Neuronal stem cell (in vitro differentiated cells): ENCODE measurements at regions not wholly inside any gene's neighbourhood (a gene's known extent, or its start where the extent isn't known, plus 50 kb on each side); places are given as distances from the start of the nearest gene placed in this dataset.

Experiments
- DNase-seq: peaks from one replicate; pipeline ENCODE4 v3.0.0-alpha.2; 2013; ENCODE audit warnings: low spot score
- H2AFZ ChIP-seq: one replicate; pipeline ENCODE4 v1.6.1; 2013; ENCODE audit warnings: mild to moderate bottlenecking, low read length, inconsistent platforms
- H2AK5ac ChIP-seq: 2 replicates; pipeline ENCODE4 v1.6.1; 2013; ENCODE audit warnings: low read depth, mild to moderate bottlenecking, inconsistent platforms, low read length, moderate library complexity, mixed read lengths
- H2BK120ac ChIP-seq: 2 replicates; pipeline ENCODE4 v1.6.1; 2013; ENCODE audit warnings: low read depth, mild to moderate bottlenecking, inconsistent platforms, low read length, moderate library complexity, mixed read lengths
- H2BK12ac ChIP-seq: one replicate; pipeline ENCODE4 v1.6.1; 2013; ENCODE audit warnings: low read length, inconsistent platforms
- H2BK15ac ChIP-seq: 2 replicates; pipeline ENCODE4 v1.6.1; 2013; ENCODE audit warnings: mild to moderate bottlenecking, low read length, inconsistent platforms, mixed read lengths
- H2BK5ac ChIP-seq: one replicate; pipeline ENCODE4 v1.6.1; 2013; ENCODE audit warnings: inconsistent platforms, mild to moderate bottlenecking, low read length, moderate library complexity
- H3K14ac ChIP-seq: one replicate; pipeline ENCODE4 v1.6.1; 2013; ENCODE audit warnings: low read length, inconsistent platforms
- H3K18ac ChIP-seq: 2 replicates; pipeline ENCODE4 v1.6.1; 2013; ENCODE audit warnings: low read length, inconsistent platforms
- H3K23ac ChIP-seq: 2 replicates; pipeline ENCODE4 v1.6.1; 2013; ENCODE audit warnings: low read depth, mild to moderate bottlenecking, mixed read lengths, low read length, inconsistent platforms; ENCODE audit not compliant: poor library complexity
- H3K27ac ChIP-seq: replicated peaks from 3 replicates; pipeline ENCODE4 v1.5.1; 2013; ENCODE audit warnings: low read length, inconsistent platforms
- H3K27me3 ChIP-seq, 3 experiments: 2 replicates each; pipeline ENCODE4 v1.6.1; 2013; ENCODE audit warnings: low read length in 3 of 3, mild to moderate bottlenecking in 2 of 3, inconsistent platforms in 1 of 3, low read depth in 1 of 3, mixed read lengths in 1 of 3, moderate library complexity in 1 of 3; ENCODE audit not compliant: control insufficient read depth in 3 of 3, insufficient read depth in 3 of 3
- H3K36me3 ChIP-seq, 2 donors: replicated peaks in 1 of 2; 2 replicates each; pipeline ENCODE4 v1.6.1; 2013; ENCODE audit warnings: low read length in 2 of 2; ENCODE audit not compliant: control insufficient read depth in 2 of 2, insufficient read depth in 2 of 2
- H3K4ac ChIP-seq: 2 replicates; pipeline ENCODE4 v1.6.1; 2013; ENCODE audit warnings: inconsistent platforms, mild to moderate bottlenecking, low read length, moderate library complexity
- H3K4me1 ChIP-seq, 2 donors: 1 replicate in 1 of 2; 2 replicates in 1 of 2; pipeline ENCODE4 v1.6.1; 2013; ENCODE audit warnings: low read length in 2 of 2, low read depth in 1 of 2; ENCODE audit not compliant: control insufficient read depth in 2 of 2, insufficient read depth in 1 of 2
- H3K4me2 ChIP-seq: one replicate; pipeline ENCODE4 v1.6.1; 2013; ENCODE audit warnings: mild to moderate bottlenecking, low read length, inconsistent platforms; ENCODE audit not compliant: insufficient read depth, poor library complexity, severe bottlenecking
- H3K4me3 ChIP-seq, 2 donors: 2 replicates each; pipeline ENCODE4 v1.5.1; 2013; ENCODE audit warnings: low read length in 2 of 2, mild to moderate bottlenecking in 2 of 2, inconsistent platforms in 1 of 2, moderate library complexity in 1 of 2
- H3K79me1 ChIP-seq: one replicate; pipeline ENCODE4 v1.6.1; 2013; ENCODE audit warnings: low read depth, mild to moderate bottlenecking, inconsistent platforms, low read length, moderate library complexity
- H3K9ac ChIP-seq: one replicate; pipeline ENCODE4 v1.6.1; 2013; ENCODE audit warnings: mild to moderate bottlenecking, low read depth, low read length, inconsistent platforms; ENCODE audit not compliant: poor library complexity
- H3K9me3 ChIP-seq, 2 donors: replicated peaks in 1 of 2; 2 replicates each; pipeline versions ENCODE3 to v1.6.1; 2013; ENCODE audit warnings: low read length in 2 of 2, mild to moderate bottlenecking in 2 of 2, inconsistent platforms in 1 of 2, low read depth in 1 of 2, mixed read lengths in 1 of 2, moderate library complexity in 1 of 2; ENCODE audit not compliant: control insufficient read depth in 2 of 2, insufficient read depth in 1 of 2
- H4K8ac ChIP-seq: one replicate; pipeline ENCODE4 v1.6.1; 2013; ENCODE audit warnings: low read depth, mild to moderate bottlenecking, inconsistent platforms, low read length, moderate library complexity
- H4K91ac ChIP-seq: one replicate; pipeline ENCODE4 v1.6.1; 2013; ENCODE audit warnings: low read length, low read depth, mild to moderate bottlenecking, inconsistent platforms; ENCODE audit not compliant: poor library complexity
- WGBS, 2 donors: extraction: QIAGEN DNeasy Blood & Tissue Kit; methylation state at CpG; one replicate each; pipeline ENCODE4 v1.1.7; 2013; ENCODE audit warnings: missing lambda C conversion rate in 2 of 2, mixed read lengths in 1 of 2; ENCODE audit not compliant: insufficient read length in 2 of 2, insufficient replicate concordance in 1 of 2; ENCODE audit errors: extremely low coverage in 2 of 2; 5-methylcytosine and 5-hydroxymethylcytosine counted together

GRCh38 chr2:225980372-225980771 lies 580.9 kb downstream of the NYAP2 start:
- no peak overlapping the region for H3K14ac ChIP-seq
- no peak overlapping the region for H4K8ac ChIP-seq
- H3K4me2 ChIP-seq, result no peak overlapping the region
- no peak overlapping the region for H3K27ac ChIP-seq
- H3K4me1 ChIP-seq, result no peaks in the 10 kb centered on the region
- no CpG with 5 or more reads among the region's 7 CpGs for WGBS, 2 donors
- no peak overlapping the region for H4K91ac ChIP-seq
- H3K36me3 ChIP-seq, result no peaks in the 10 kb centered on the region
- no peak overlapping the region for H2AFZ ChIP-seq
- no peak overlapping the region for H3K4me3 ChIP-seq
- no peak overlapping the region for H2BK120ac ChIP-seq
- H3K18ac ChIP-seq, result no peak overlapping the region
- H3K4ac ChIP-seq, result no peak overlapping the region
- no peak for DNase-seq
- H2AK5ac ChIP-seq, result no peak overlapping the region
- no peak overlapping the region for H3K23ac ChIP-seq
- H2BK5ac ChIP-seq, result no peak overlapping the region
- no peak overlapping the region for H2BK12ac ChIP-seq
- H3K27me3 ChIP-seq, result no peaks in the 10 kb centered on the region
- no peak overlapping the region for H3K9ac ChIP-seq
- peaks cover 0 to 20% of the 10 kb centered on the region in 2 donors for H3K9me3 ChIP-seq
- no peaks in the 10 kb centered on the region for H3K79me1 ChIP-seq
- H2BK15ac ChIP-seq, result no peak overlapping the region

GRCh38 chr2:225971433-225971832 lies 571.9 kb downstream of the NYAP2 start:
- Histone ChIP-seq H3K27ac (no peak overlapping the region), H3K4me1 (peaks cover 0 to 7% of the 10 kb centered on the region in 2 donors)

GRCh38 chr2:225948903-225949302 lies 549.4 kb downstream of the NYAP2 start:
- no peak overlapping the region for H3K23ac ChIP-seq

More at GRCh38 chr2:225971433-225971832, 571.9 kb downstream of the NYAP2 start:
- Histone ChIP-seq H3K9me3 (peaks cover 0 to 31% of the 10 kb centered on the region in 2 donors), H2AK5ac (no peak overlapping the region), H2BK120ac (no peak overlapping the region), H2BK12ac (no peak overlapping the region), H3K9ac (no peak overlapping the region), H3K23ac (no peak overlapping the region), H2AFZ (peak overlapping the region; percentile 54), H3K14ac (no peak overlapping the region), H3K4me3 (no peak overlapping the region), H3K4ac (no peak overlapping the region), H2BK15ac (no peak overlapping the region), H3K4me2 (no peak overlapping the region), H4K91ac (no peak overlapping the region), H3K18ac (no peak overlapping the region), H3K36me3 (no peaks in the 10 kb centered on the region), H3K79me1 (no peaks in the 10 kb centered on the region), H2BK5ac (no peak overlapping the region), H3K27me3 (no peaks in the 10 kb centered on the region), H4K8ac (no peak overlapping the region)
- no CpG with 5 or more reads among the region's 3 CpGs for WGBS, 2 donors
- no peak for DNase-seq

GRCh38 chr2:225938991-225939390 lies 539.5 kb downstream of the NYAP2 start:
- WGBS, 2 donors, result no CpG with 5 or more reads among the region's 1 CpG
- H3K4ac ChIP-seq, result no peak overlapping the region
- no peak overlapping the region for H3K9ac ChIP-seq
- no peaks in the 10 kb centered on the region for H3K4me1 ChIP-seq
- no peaks in the 10 kb centered on the region for H3K36me3 ChIP-seq
- H3K27ac ChIP-seq, result no peak overlapping the region
- H3K4me2 ChIP-seq, result no peak overlapping the region
- no peak overlapping the region for H3K23ac ChIP-seq
- H2BK15ac ChIP-seq, result no peak overlapping the region
- H3K18ac ChIP-seq, result no peak overlapping the region
- DNase-seq, result no peak
- no peak overlapping the region for H2AFZ ChIP-seq
- no peak overlapping the region for H3K14ac ChIP-seq
- no peaks in the 10 kb centered on the region for H3K27me3 ChIP-seq
- no peaks in the 10 kb centered on the region for H3K79me1 ChIP-seq
- no peak overlapping the region for H2BK5ac ChIP-seq
- H3K9me3 ChIP-seq, result peaks cover 0 to 2% of the 10 kb centered on the region in 2 donors
- H2BK12ac ChIP-seq, result no peak overlapping the region
- no peak overlapping the region for H2BK120ac ChIP-seq
- H2AK5ac ChIP-seq, result no peak overlapping the region
- H3K4me3 ChIP-seq, result no peak overlapping the region
- no peak overlapping the region for H4K8ac ChIP-seq
- no peak overlapping the region for H4K91ac ChIP-seq

More at GRCh38 chr2:225948903-225949302, 549.4 kb downstream of the NYAP2 start:
- no peak overlapping the region for H2BK120ac ChIP-seq
- H3K27ac ChIP-seq, result no peak overlapping the region
- peak overlapping the region; percentile 22 for H2BK5ac ChIP-seq
- no peak overlapping the region for H3K9ac ChIP-seq
- H3K27me3 ChIP-seq, result no peaks in the 10 kb centered on the region
- H3K79me1 ChIP-seq, result no peaks in the 10 kb centered on the region
- no peak overlapping the region for H3K14ac ChIP-seq
- DNase-seq, result no peak
- no peak overlapping the region for H2BK15ac ChIP-seq
- no peak overlapping the region for H2BK12ac ChIP-seq
- H4K91ac ChIP-seq, result no peak overlapping the region
- H3K4me2 ChIP-seq, result no peak overlapping the region
- H4K8ac ChIP-seq, result no peak overlapping the region
- no peak overlapping the region for H2AK5ac ChIP-seq
- peaks cover 6 to 27% of the 10 kb centered on the region in 2 donors for H3K9me3 ChIP-seq
- H2AFZ ChIP-seq, result peak overlapping the region; percentile 53
- H3K4me3 ChIP-seq, result no peak overlapping the region
- H3K36me3 ChIP-seq, result no peaks in the 10 kb centered on the region
- no peak overlapping the region for H3K18ac ChIP-seq
- WGBS, 2 donors, result no CpG with 5 or more reads among the region's 4 CpGs
- no peak overlapping the region for H3K4ac ChIP-seq
- H3K4me1 ChIP-seq, result peaks cover 0 to 4% of the 10 kb centered on the region in 2 donors
